Panc1 (cell line): ENCODE measurements at regions not wholly inside any gene's neighbourhood (a gene's known extent, or its start where the extent isn't known, plus 50 kb on each side); places are given as distances from the start of the nearest gene placed in this dataset.

Experiments
- ATAC-seq: fragments of 200-7000 bp; cut with Tn5 transposase; 2 replicates; pipeline ENCODE4 v1.9.1; 2020; ENCODE audit warnings: mild to moderate bottlenecking, moderate library complexity
- BruUV-seq: library from RNA; stranded (reverse); fragments of 400-500 nt; replicated peaks from 2 replicates; lab custom pipeline; 2021; lab: Mats Ljungman, UMichigan
- CTCF ChIA-PET: fragments of 300-600 bp; sonication (Branson Sonifier 250); formaldehyde crosslinking; loops from one replicate; lab custom pipeline; 2022; ENCODE audit warnings: antibody characterized with exemption; lab: Charles Lee
- POLR2A ChIA-PET: fragments of 300-600 bp; sonication (Branson Sonifier 250); formaldehyde crosslinking; loops from one replicate; lab custom pipeline; 2022; ENCODE audit warnings: antibody characterized with exemption; lab: Charles Lee
- DNase-seq: peaks from one replicate; pipeline ENCODE4 v3.0.0-alpha.2; 2010; ENCODE audit warnings: low read depth, low spot score
- H3K27ac ChIP-seq: 2 replicates; pipeline ENCODE4 v1.5.1; 2011; ENCODE audit warnings: mild to moderate bottlenecking, low read length, inconsistent platforms
- H3K27me3 ChIP-seq: fragments of 200-500 bp; sonication (Bioruptor generic); 2 replicates; pipeline ENCODE4 v1.6.0; 2014; ENCODE audit warnings: low read length, inconsistent platforms; ENCODE audit not compliant: control insufficient read depth, insufficient read depth
- H3K36me3 ChIP-seq: fragments of 200-500 bp; sonication (Bioruptor generic); 2 replicates; pipeline ENCODE4 v1.5.1; 2014; ENCODE audit warnings: inconsistent platforms, mild to moderate bottlenecking, low read length, moderate library complexity; ENCODE audit not compliant: control insufficient read depth, insufficient read depth
- H3K4me1 ChIP-seq: 2 replicates; pipeline ENCODE4 v1.5.1; 2011; ENCODE audit warnings: inconsistent platforms, mild to moderate bottlenecking, low read length, moderate library complexity; ENCODE audit not compliant: control insufficient read depth, insufficient read depth
- H3K4me3 ChIP-seq, 2 experiments: 2 replicates each; pipeline ENCODE4 v1.5.1; 2011 to 2012; ENCODE audit warnings: low read depth in 2 of 2, low read length in 2 of 2, mild to moderate bottlenecking in 2 of 2, inconsistent platforms in 1 of 2, moderate library complexity in 1 of 2
- H3K9me3 ChIP-seq: fragments of 200-500 bp; sonication (Bioruptor generic); 2 replicates; pipeline ENCODE4 v1.5.1; 2014; ENCODE audit warnings: low read depth, mild to moderate bottlenecking, inconsistent platforms, low read length, moderate library complexity; ENCODE audit not compliant: control insufficient read depth, insufficient read depth
- POLR2AphosphoS5 ChIP-seq: IDR thresholded peaks from 2 replicates; pipeline ENCODE4 v1.6.1; 2012; ENCODE audit warnings: mild to moderate bottlenecking, low read depth, low read length, moderate library complexity
- REST ChIP-seq, 2 experiments: IDR thresholded peaks; 2 replicates each; pipeline ENCODE4 v1.6.1; 2011 to 2012; ENCODE audit warnings: low read depth in 2 of 2, control low read depth in 1 of 2, low read length in 1 of 2, mild to moderate bottlenecking in 1 of 2, moderate library complexity in 1 of 2; ENCODE audit not compliant: insufficient read depth in 1 of 2
- SIN3A ChIP-seq: IDR thresholded peaks from 2 replicates; pipeline ENCODE4 v1.6.1; 2012; ENCODE audit warnings: low read depth, mild to moderate bottlenecking, low read length, moderate library complexity, borderline replicate concordance; ENCODE audit not compliant: insufficient read depth
- TCF7L2 ChIP-seq: IDR thresholded peaks from 2 replicates; pipeline ENCODE4 v1.6.1; 2011; ENCODE audit warnings: mild to moderate bottlenecking, low read depth, low read length, inconsistent platforms
- in situ Hi-C: cut with HindIII; loops from 2 replicates; pipeline ENCODE4 v1.10.0; 2016; ENCODE audit warnings: low sequenced_read_pairs, low pct_unique_long_range_greater_than_20kb
- intact Hi-C: fragments of 100-400 bp; cut with micrococcal nuclease; formaldehyde crosslinking; loops from one replicate; pipeline ENCODE4 v1.10.0; 2022; ENCODE audit not compliant: unreplicated experiment
- TF ChIP-seq, protein P1 (sequence below): fragments of 450-650 bp; IDR thresholded peaks from 2 replicates; pipeline ENCODE4 v1.5.1; 2017; ENCODE audit warnings: mild to moderate bottlenecking

GRCh38 chr2:4533806-4534205 is 830.4 kb downstream of the DCDC2C start:
- intact Hi-C loops: no loop called here
- no peaks in the 10 kb centered on the region for H3K27me3 ChIP-seq
- no peaks in the 10 kb centered on the region for H3K9me3 ChIP-seq
- ChIA-PET POLR2A (no interaction called here), CTCF (no interaction called here)
- H3K4me3 ChIP-seq: no peak overlapping the region
- in situ Hi-C loops: no loop called here
- H3K4me1 ChIP-seq: no peaks in the 10 kb centered on the region
- no peaks in the 10 kb centered on the region for H3K36me3 ChIP-seq
- no peak for TF ChIP-seq SIN3A
- no peak for TF ChIP-seq TCF7L2
- TF ChIP-seq, protein P1, sequence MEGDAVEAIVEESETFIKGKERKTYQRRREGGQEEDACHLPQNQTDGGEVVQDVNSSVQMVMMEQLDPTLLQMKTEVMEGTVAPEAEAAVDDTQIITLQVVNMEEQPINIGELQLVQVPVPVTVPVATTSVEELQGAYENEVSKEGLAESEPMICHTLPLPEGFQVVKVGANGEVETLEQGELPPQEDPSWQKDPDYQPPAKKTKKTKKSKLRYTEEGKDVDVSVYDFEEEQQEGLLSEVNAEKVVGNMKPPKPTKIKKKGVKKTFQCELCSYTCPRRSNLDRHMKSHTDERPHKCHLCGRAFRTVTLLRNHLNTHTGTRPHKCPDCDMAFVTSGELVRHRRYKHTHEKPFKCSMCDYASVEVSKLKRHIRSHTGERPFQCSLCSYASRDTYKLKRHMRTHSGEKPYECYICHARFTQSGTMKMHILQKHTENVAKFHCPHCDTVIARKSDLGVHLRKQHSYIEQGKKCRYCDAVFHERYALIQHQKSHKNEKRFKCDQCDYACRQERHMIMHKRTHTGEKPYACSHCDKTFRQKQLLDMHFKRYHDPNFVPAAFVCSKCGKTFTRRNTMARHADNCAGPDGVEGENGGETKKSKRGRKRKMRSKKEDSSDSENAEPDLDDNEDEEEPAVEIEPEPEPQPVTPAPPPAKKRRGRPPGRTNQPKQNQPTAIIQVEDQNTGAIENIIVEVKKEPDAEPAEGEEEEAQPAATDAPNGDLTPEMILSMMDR: no peak
- TF ChIP-seq REST (IDR thresholded peaks at IDR 0.05; ENCODE audit: insufficient read depth in 1 of 2, low read depth in 2 of 2, low read length in 1 of 2): no peak
- no peak for TF ChIP-seq POLR2AphosphoS5
- DNase-seq: no peak
- no peak for ATAC-seq
- BruUV-seq: no TSS peak
- no peak overlapping the region for H3K27ac ChIP-seq

DNA sequence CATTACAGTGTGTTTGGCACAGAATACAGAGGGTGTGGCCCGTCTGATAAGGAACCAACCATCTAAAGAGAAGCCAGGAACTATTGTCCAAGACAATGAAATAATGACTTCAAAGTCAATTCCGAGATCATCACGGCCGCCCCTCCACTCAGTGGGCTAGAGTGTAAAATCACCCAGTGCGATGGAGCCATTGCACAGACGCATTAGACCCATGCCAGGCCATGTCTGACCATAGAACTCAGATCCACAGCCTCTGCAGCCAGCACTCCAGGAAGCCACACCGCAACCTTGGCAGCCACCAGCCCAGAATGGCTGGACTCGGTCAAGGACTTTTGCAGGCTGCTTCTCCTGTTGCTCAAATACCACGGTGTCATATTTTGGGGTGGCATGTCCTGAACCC is 835.7 kb downstream of the DCDC2C start:
- Histone ChIP-seq H3K27me3 (no peaks in the 10 kb centered on the region), H3K9me3 (peaks cover 5% of the 10 kb centered on the region; the same call in 1 of the 2 replicates), H3K27ac (no peak overlapping the region), H3K4me1 (no peaks in the 10 kb centered on the region), H3K36me3 (no peaks in the 10 kb centered on the region), H3K4me3 (no peak overlapping the region)
- ChIA-PET CTCF (no interaction called here), POLR2A (no interaction called here)
- no peak for ATAC-seq
- TF ChIP-seq, protein P1: no peak
- no peak for TF ChIP-seq TCF7L2
- TF ChIP-seq POLR2AphosphoS5: no peak
- no peak for TF ChIP-seq SIN3A
- TF ChIP-seq REST (IDR thresholded peaks at IDR 0.05; ENCODE audit: insufficient read depth in 1 of 2, low read depth in 2 of 2, low read length in 1 of 2): no peak
- in situ Hi-C loops: no loop called here
- BruUV-seq: no TSS peak
- no peak for DNase-seq
- intact Hi-C loops: no loop called here
